HL-60 (cell line): ENCODE measurements at regions not wholly inside any gene's neighbourhood (a gene's known extent, or its start where the extent isn't known, plus 50 kb on each side); places are given as distances from the start of the nearest gene placed in this dataset.

ENCODE experiments used
- GABPA ChIP-seq: IDR thresholded peaks from 2 replicates; pipeline ENCODE4 v1.6.1; 2012; ENCODE audit warnings: low read depth
- POLR2AphosphoS5 ChIP-seq: IDR thresholded peaks from 2 replicates; pipeline ENCODE4 v1.6.1; 2012; ENCODE audit warnings: low read depth
- SPI1 ChIP-seq: IDR thresholded peaks from 2 replicates; pipeline ENCODE4 v1.6.1; 2012; ENCODE audit warnings: low read depth, mild to moderate bottlenecking, borderline replicate concordance
- TF ChIP-seq, protein P1 (sequence below): IDR thresholded peaks from one replicate; pipeline ENCODE4 v1.5.1; 2011; ENCODE audit warnings: low read length, control low read depth, inconsistent platforms; ENCODE audit not compliant: insufficient read depth

DNA sequence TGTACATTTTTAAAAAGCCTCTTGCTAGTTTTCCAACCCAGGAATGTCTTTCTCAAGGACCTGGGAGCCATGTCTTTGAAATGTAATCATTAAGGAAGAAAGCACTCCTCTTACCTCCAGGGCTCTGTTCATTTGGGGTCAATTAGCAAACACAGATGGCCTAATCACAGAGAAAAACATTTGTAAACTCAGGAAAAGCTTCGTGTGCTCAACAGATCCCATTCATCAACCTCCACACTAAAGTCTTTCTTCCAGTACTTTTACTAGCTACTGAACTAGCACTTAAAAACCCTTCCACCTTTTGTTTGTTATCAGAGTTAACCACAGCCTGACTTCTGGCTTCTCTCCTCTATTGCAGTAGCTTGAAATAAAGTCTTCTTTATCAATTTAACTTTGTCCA, 441.4 kb downstream of the PCDH20 start:
- TF ChIP-seq, protein P1, sequence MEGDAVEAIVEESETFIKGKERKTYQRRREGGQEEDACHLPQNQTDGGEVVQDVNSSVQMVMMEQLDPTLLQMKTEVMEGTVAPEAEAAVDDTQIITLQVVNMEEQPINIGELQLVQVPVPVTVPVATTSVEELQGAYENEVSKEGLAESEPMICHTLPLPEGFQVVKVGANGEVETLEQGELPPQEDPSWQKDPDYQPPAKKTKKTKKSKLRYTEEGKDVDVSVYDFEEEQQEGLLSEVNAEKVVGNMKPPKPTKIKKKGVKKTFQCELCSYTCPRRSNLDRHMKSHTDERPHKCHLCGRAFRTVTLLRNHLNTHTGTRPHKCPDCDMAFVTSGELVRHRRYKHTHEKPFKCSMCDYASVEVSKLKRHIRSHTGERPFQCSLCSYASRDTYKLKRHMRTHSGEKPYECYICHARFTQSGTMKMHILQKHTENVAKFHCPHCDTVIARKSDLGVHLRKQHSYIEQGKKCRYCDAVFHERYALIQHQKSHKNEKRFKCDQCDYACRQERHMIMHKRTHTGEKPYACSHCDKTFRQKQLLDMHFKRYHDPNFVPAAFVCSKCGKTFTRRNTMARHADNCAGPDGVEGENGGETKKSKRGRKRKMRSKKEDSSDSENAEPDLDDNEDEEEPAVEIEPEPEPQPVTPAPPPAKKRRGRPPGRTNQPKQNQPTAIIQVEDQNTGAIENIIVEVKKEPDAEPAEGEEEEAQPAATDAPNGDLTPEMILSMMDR, result no peak
- TF ChIP-seq POLR2AphosphoS5 (no peak), GABPA (no peak), SPI1 (no peak)
